ENCODE measurements at regions not wholly inside any gene's neighbourhood (a gene's known extent, or its start where the extent isn't known, plus 50 kb on each side); places are given as distances from the start of the nearest gene placed in this dataset.

DNA sequence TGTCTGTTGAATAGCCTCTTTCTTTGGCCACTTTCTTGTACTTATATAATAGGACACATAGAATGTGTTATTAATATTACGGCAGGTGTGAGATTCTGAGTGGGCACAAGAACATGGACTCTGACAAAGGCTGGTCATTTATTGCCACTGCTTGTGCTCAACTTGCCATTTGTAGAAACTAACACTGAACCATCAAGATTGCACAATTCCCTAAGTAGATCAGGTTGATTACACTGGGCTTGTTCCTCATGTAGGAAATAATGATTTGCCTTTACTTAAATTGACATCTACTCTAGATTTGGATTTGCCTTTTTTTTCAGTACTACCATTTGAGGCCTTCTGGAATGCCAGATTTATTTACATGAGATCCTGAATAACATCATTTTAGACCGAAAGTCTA, 342.7 kb upstream of the CWC22 start:
- DNase-seq = no peak

DNA sequence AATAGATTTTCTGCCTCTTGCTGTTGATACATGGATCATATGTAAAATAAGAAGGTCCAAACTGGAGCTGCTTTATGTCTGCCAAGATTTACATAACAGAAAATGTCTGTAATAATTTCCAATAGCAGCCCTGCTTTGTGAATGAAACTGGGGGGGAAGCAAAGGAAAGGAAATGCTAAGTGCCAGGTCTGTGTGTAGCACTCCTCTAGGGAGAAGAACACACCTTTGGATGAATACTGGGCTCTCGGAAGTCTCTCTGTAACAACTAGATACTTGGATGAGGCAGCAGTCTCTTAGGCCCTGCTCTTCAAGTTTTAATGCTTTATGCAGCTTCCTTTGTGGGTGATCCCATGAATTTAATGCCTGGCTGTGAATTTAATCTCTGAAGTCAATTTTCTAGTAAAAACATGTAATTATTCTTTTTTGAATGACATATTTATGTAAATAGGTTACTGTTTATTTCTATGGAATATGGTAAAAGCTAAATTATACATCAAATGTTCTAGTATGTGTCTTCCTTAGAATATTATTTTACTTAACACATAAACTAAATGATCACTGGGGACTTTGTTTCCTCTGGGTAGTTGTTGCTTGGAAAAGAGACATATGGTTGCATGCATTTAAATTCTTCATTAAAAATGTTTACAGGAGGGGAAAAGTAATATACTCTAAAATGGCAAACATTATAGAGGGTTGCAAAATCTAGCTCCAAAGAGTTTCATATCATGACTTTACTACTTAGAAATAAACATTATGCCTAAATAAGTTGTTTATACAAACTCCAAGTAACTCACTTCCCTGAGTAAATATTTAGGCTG, 336.6 kb upstream of the CWC22 start:
- DNase-seq = no peak

DNA sequence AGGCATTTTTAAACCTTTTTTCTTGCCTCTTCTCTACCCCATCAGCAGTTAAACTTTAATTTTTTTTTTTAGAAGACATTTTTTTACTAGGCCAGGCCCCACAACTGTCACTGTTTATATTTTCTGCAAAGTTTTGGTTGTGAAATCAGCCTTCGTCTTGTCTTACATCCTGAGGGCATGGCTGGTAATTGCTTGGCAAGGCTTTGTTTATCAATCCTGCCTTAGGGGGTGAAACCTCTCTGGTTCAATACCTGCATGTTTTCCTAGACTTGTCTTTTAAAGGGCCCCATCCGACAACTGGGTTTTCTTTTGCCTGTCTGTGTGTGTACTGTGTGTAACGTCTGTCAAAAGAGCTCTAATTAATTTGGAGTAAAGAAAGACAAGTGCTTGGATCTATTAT, 330.0 kb upstream of the CWC22 start:
- no peak for DNase-seq

DNA sequence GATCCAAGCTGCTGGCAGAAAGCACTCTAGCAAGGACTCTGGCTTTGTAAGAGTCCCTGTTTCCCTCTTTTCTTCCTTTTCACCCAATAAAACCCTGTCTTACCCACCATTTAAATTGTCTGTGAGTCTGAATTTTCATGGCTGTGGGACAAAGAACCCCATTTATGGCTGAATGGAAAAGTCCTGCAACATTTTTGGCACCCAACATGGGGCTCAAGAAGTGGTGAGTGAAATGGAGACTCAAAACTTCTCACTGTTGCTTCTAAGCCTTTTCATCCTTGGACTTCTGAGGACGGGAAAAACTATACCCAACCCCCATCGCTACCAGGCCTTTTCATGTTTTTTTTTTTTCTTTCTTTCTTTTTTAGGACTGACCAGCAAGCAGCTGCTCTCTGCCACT, 329.5 kb upstream of the CWC22 start:
- DNase-seq = no peak

DNA sequence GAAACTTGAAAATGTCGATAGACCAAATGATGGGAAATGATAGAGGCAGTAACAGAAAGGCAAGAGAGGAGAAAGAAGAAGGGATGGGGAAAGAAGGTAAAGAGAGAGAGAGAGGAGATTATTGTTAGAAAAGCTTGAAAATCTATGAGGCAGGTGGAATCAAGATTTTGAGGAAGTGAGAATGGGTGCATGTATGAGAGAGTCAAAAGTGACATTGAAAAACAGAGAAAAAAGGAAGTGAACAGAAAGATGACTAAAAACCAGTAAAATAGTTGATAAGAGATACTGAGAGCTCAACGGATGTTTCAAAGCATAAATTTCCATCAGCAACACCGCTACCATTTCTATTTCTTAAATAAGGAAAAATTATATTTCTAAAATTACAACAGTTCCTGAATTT, 327.4 kb upstream of the CWC22 start:
- no peak for DNase-seq

DNA sequence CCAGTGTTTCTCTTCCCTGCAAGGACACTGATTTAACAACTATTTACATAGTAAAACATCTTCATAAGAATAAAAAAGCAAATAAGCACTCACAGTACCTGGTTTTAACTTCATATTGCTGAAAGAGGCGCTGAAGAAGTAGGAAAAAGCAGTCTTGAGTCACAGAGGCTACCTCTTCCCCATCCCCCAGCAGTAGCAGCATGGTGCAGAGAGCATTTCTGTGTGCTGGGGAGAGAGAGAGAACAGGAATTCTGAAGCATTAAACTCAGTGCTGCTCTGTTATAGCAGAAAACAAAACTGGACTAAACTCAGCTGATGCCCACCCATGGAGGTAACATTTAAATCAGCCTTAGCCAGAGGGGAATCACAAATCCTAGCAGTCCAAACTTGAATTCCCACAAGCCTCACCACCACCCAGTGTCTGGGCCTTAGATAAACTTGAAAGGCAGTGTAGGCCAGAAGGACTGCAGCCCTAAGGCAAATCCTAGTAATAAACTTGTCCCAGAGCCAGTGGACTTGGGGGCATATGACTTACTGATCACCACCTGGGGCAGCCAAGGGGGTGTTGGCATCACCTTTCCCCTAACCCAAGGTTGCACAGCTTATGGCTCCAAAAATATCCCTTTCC, 321.8 kb upstream of the CWC22 start:
- no peak for DNase-seq

DNA sequence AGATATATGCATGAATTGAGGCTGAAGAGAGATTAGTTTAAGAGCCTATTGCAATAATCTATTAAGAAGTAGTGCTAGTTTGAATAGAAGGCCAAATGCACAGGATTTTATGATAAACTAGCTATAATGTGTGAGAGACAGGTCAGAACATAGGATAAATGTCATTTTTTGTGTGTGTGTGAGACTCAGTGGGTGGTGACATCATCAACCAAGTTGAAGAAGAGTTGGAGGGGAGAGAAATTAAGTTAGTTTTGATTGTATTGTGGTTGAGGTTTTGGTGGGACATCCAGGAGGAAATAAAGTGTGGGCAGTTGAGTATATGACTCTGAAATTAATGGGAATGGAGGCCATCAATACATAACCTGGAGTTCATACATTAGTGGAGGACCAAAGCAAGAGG, 320.1 kb upstream of the CWC22 start:
- no peak for DNase-seq

DNA sequence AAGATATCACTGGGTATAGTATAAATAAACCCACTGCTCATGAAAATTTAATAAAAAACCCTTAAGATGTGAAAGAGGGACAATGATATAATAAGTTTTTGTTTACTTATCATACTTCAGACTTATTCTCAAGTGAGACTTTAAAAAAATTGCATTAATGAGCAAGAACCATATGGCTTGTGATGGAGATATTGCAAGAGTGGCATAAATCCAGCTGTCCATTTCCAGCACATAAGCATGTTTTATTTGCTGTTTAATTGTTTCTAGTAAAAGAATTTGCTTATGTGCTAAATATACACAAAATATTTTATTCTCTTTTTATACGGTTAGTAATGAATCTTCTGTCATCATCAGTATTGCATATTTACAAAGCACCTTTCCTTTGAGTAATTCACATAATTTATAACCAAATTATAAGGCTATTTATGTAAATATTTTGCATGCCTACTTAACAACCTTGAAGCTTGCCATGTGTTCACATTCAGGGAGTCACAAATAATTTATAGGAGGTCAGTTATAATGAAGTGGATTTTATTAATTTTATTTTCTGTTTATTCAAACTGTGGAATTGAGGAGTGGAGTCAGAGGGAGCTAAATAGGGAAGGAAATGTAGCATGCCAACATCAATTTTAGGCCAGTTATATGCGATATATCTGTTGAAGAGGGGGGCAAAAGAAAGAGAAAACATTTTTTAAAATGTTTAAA, 318.5 kb upstream of the CWC22 start:
- no peak for DNase-seq

DNA sequence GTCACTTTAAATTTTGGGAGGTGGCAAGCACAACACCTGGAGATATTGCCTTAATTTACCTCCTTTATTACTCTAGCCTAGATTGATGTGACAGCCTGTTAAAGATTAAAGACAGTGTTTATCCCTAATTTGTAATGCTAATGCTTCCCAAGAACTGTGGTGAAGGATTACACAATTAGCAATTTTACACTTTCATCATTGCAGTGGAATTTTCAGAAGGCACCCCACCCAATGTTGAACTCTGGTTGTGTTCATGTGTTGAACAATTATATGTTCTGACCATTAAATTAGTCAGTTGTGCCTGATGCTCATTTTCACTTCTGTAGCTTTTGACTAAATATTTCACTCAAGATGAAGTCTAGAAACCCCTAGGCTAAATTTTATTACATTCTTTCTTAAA, 317.1 kb upstream of the CWC22 start:
- no peak for DNase-seq

DNA sequence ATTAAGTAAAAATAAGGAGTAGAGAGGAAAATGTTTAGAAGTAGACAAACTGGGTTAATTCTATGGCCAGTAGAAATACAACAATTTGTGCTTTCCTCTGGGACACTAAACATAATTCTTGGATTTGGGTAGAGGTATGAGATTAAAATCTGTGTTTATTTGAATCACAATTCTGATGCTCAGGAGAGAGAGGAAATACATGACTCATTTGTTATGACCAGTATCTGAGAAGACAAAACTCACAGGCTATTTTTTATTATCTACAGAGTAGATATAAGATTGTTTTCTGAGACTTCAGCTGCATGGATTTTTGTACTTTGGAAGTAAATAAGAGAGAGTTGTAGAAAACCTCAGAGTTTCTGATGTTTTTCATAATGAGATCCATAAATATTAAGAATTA, 315.7 kb upstream of the CWC22 start:
- DNase-seq = peak; percentile 48

DNA sequence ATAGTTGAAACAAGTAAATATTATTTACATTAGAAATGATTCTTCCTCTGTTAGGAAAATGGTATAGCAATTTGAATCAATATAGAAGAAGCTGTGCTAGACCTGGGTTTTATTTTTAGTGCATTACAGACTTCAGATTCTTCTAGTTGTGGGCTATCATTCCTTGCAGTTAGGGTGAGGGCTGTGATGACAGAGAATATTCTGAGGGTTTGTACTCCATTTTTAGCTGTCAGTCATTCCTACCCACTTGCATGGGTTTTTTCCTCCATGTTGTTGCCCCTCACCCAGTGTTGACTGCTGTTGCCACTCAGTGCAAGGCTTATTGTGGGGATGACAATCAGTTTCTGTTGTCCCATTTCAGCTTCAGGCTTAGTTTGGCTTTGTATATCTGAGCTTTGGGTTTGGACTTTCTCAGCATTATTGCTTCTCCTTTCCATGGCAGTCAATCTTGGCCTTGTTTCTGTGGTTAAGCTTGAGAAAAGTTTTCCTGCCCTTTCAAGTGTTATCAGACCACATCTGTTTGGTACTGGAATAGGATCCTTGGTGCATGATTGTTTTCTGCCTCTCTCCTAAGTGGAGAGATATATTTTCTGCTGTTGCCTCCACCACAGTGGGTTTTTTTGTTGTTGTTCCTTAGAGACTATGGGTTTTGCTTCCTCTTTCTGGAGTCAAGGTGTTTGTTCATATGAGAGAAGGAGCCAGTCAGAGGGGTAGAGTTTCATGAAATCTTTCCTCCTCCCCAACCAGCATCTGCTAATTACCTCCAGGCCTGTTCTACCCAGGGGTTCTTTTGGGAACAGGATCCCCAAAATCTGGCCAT, 312.7 kb upstream of the CWC22 start:
- no peak for DNase-seq

DNA sequence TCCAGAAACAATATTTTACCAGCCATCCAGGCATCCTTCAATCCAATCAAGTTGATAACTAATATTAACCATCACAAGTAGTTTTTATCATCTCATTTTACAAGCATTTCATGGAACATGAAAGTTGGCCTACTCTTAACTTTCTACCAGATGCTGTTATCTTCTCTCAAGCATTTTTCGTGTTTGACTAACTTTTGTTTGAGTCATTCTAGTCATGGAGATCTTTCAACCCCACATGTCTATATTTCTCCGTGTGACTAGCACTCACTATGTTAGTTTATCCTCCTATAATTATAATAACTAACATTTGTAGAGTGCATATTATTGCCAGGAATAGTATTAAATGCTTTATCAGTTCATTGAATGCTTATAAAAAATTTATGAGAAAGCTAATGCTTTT, 307.0 kb upstream of the CWC22 start:
- no peak for DNase-seq

DNA sequence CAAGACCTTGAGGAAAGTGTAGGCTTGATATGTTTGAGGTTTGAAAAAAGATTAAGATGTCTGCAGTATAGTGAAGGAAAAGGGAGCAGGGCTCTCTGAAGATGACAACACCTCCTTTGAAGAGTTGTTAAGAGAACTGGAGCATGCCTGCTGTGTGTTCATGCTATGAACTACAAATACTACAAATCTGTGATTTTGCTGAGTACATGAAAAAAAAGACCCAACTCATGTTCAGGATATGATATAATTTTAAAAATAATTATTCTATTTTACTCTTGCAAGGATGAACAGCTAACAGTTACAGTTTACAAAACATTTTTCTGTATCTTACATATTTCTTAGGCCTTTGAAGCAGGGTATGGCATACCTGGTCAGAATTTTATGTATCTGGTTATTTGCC, 305.4 kb upstream of the CWC22 start:
- no peak for DNase-seq

DNA sequence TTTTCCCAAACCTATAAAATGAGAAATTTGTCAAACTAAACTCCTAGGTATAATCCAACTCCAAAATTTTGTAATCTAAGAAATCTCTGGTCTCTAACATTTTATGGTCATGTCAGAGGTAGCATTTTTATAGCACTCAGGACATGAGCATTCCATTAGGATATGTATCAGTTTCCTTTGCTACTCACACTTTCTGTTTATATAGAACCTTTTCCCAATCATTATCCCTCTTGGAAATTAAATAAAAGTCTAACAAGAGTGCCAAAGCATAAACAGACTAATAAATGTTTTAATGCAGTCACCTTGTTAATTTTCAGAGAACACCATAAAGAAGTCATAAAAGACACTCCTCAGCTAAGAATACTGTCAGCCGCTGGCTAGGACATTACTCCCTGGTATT, 300.0 kb upstream of the CWC22 start:
- no peak for DNase-seq

DNA sequence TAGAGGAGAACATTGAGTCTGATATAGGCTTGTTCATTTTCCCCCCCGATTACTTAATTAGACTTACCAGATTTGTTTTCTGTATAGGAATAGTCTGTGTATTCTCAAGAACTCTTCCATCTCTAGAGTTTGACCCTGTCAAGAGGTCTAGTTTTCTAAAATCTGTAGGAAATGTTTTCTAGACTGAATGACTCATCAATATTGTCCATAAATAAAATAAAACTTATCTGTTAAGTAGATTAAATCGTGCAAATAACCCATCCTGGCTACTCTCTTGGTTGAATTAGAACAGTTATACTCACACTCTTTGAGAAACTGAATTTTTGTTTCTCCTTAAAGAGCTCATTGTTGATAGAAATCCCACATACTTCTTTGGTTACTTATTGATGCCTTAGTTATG, 299.2 kb upstream of the CWC22 start:
- no peak for DNase-seq

DNA sequence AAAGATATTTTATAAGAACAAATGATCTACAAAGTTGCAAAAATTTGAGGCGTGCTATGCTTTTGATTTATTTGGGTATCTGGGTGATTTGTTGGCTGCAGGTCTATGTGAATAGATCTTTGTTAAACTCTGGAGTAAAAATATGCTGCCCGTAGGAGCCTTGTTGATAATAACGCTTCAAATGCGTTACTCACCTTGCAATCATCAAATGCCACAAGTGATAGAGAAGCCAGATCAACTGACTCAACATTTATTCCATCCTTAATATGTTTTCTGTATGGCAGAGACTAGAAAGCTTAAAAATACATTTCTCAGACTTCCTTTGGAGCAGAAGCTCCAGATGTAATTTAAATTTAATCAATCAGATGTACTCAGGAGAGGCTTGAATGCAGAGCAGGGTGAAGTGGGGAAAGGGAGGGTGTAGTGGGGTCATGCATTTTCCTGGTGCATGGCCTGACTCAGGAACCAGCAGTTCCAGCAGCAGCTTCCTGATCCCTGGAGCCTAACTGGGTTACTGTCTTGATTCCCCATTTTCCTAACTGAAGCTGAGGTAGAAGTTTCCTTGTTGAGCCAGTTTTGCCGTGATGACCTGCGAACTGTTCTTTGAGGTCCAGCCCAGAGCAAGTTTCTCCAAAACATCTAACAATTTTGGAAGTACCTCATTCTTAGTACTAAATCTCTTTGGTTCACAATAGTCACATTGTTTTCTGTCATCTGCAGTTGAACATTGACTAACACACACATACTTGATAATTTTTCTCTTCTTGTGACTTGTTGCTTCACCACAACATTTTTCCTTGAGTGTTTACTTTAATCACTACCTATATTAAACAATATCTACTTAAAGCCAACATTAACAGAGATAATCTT, 284.7 kb upstream of the CWC22 start:
- DNase-seq = peak; percentile 81

DNA sequence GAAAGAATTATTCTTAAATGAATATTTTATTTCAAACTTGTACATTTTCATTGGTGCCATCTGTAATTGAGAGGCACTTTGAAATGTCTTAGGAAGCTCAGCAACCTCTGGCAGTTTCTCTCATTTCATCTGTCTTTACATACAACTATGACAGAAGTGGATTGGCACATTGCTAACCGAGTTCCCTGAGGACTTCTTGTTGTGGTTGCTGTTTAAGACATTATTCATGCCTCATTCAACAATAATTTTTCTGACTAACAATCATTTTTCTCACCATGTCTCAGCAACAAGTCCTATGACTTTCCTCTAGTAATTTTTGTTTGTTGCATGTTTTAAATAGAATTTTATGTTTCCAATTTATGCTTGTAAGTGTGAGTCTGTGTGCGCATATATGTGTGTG, 284.0 kb upstream of the CWC22 start:
- DNase-seq = peak; percentile 83

DNA sequence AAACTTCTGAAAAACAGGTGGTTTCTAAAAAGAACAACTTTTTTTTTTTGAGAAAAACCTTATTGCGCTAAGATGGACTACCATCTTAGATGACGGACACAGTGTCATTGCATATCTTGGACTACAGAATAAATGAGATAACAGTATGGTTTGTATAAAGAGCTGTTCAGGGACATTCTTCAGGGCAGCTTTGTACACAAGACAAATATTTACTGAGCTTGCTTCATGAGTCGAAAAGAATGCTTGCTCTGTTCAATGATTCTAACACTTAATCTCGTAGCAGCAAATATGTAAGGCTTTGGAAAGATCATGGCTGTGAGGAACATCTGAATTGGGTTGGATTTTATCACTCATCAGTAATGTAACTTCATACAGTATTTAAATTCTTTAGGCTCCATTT, 282.5 kb upstream of the CWC22 start:
- DNase-seq = no peak

DNA sequence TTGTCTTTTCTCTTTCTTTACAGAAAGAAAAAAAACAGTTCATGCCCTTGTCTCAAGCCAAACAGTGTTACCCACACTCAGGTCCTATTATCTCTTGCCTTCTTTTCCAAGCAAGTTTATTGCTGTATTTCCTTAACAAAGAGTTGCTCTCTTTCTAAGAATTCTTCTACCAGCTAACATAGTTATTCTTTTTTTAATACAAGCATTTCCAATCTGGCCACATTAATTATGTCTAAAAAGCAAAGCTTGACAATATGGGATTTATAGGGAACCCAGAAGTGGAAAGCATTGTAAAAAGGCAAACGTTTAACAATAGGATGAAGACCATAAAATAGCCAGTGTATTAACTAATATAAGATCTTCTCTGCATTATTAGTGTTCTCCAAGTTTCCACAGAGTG, 272.5 kb upstream of the CWC22 start:
- DNase-seq = no peak

DNA sequence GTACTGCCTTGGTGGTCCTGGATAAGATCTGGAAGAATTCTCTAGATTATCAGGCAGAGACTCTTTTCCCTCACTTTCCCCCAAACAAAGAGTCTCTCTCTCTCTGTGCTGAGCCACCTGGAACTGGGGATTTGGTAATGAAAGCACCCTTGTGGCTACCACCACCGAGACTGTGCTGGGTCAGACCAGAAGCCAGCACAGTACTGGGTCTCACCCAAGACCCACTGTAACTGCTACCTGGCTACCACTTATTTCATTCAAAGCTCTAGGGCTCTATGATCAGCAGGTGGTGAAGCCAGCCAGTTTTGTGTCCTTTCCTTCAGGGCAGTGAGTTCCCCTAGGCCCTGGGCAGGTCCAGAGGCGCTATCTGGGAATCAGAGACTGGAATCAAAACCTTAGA, 269.6 kb upstream of the CWC22 start:
- no peak for DNase-seq

DNA sequence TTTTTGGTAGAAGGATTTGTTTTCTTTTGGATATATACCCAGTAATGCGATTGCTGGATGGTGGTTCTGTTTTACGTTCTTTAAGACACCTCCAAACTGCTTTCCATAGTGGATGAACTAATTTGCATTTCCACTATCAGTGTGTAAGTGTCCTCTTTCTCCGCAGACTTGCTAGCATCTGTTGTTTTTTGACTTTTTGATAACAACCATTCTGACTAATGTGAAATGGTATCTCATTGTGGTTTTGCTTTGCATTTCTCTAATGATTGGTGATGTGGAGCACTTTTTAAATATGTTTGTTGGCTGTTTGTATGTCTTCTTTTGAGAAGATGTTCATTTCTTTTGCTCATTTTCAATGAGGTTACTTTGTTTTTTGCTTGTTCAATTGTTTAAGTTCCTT, 260.9 kb upstream of the CWC22 start:
- no peak for DNase-seq

DNA sequence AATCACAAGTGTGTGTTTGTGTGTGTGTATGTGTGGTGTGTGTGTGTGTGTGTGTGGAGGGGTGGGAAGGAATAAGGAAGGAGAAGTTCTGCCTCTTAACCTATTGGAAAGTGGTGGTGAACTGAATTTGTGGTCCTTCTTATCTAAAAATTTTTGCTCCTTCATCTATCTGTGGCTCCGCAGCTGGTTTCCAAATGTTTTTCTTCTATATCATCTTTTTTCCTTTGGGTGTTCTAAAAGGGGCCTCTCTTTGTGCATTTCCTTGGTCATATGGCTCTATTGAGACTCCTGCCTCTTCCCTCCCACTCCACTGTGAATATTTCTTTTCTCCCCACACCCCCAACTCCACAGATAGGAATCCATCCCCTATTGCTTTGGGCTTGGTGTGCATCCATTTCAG, 254.9 kb upstream of the CWC22 start:
- no peak for DNase-seq
